H1 (cell line): ENCODE measurements at regions not wholly inside any gene's neighbourhood (a gene's known extent, or its start where the extent isn't known, plus 50 kb on each side); places are given as distances from the start of the nearest gene placed in this dataset.

Experiments
- CTCF ChIA-PET: fragments of 300-600 bp; sonication (Branson Sonifier 250); formaldehyde crosslinking; loops from one replicate; lab custom pipeline; 2021; ENCODE audit not compliant: partially characterized antibody; lab: Charles Lee
- POLR2A ChIA-PET: fragments of 300-600 bp; sonication (Branson Sonifier 250); formaldehyde crosslinking; loops from one replicate; lab custom pipeline; 2021; ENCODE audit warnings: inconsistent platforms; ENCODE audit not compliant: partially characterized antibody; lab: Charles Lee
- DNase-seq, 2 experiments: peaks; one replicate each; pipeline versions ENCODE4 v3.0.0 to v3.0.0-alpha.2; 2010 to 2022; ENCODE audit warnings: low spot score in 2 of 2, low read depth in 1 of 2, mixed read lengths in 1 of 2
- FAIRE-seq: peaks from 2 replicates; lab custom pipeline; 2011; peaks lifted over from hg19 to GRCh38; lab: Jason Lieb, UNC
- H2AFZ ChIP-seq: 2 replicates; pipeline ENCODE4 v1.8.1; 2012; ENCODE audit warnings: low read length, inconsistent platforms
- H2AK5ac ChIP-seq: 2 replicates; pipeline ENCODE4 v1.6.1; 2013; ENCODE audit warnings: low read depth, low read length
- H2BK120ac ChIP-seq: replicated peaks from 2 replicates; pipeline ENCODE3; 2013; ENCODE audit warnings: low read depth, low read length, inconsistent platforms
- H2BK12ac ChIP-seq: 2 replicates; pipeline ENCODE4 v1.6.1; 2013; ENCODE audit warnings: low read depth, low read length
- H2BK15ac ChIP-seq: 2 replicates; pipeline ENCODE4 v1.6.1; 2013; ENCODE audit warnings: low read length
- H2BK20ac ChIP-seq: 2 replicates; pipeline ENCODE4 v1.6.1; 2013; ENCODE audit warnings: low read length
- H2BK5ac ChIP-seq: 2 replicates; pipeline ENCODE4 v1.6.1; 2013; ENCODE audit warnings: low read depth, low read length
- H3K14ac ChIP-seq: 2 replicates; pipeline ENCODE4 v1.6.1; 2013; ENCODE audit warnings: inconsistent platforms; ENCODE audit not compliant: insufficient read length
- H3K18ac ChIP-seq: 2 replicates; pipeline ENCODE4 v1.6.1; 2013; ENCODE audit warnings: low read length; ENCODE audit errors: extremely low read depth
- H3K23ac ChIP-seq: 2 replicates; pipeline ENCODE4 v1.6.1; 2013; ENCODE audit warnings: inconsistent platforms; ENCODE audit not compliant: insufficient read length
- H3K23me2 ChIP-seq: 2 replicates; pipeline ENCODE4 v1.6.1; 2013; ENCODE audit warnings: low read depth, low read length
- H3K27ac ChIP-seq: 2 replicates; pipeline ENCODE4 v1.6.1; 2011; ENCODE audit warnings: low read depth, low read length, inconsistent platforms
- H3K27me3 ChIP-seq, 4 experiments: replicated peaks in 1 of 4; 1 replicate in 1 of 4; 2 replicates in 3 of 4; pipeline versions ENCODE4 v1.6.1 to v1.8.1; 2011 to 2013; ENCODE audit warnings: low read length in 3 of 4, mild to moderate bottlenecking in 3 of 4, inconsistent platforms in 2 of 4, mixed read lengths in 2 of 4, moderate library complexity in 1 of 4; ENCODE audit not compliant: control insufficient read depth in 3 of 4, insufficient read depth in 3 of 4; ENCODE audit errors: extremely low read depth in 1 of 4
- H3K36me3 ChIP-seq, 4 experiments: 2 replicates each; pipeline versions ENCODE4 v1.6.1 to v1.8.1; 2011 to 2013; ENCODE audit warnings: mild to moderate bottlenecking in 4 of 4, low read length in 3 of 4, moderate library complexity in 2 of 4, control low read depth in 1 of 4, inconsistent platforms in 1 of 4; ENCODE audit not compliant: insufficient read depth in 4 of 4, control insufficient read depth in 2 of 4
- H3K4ac ChIP-seq: replicated peaks from 2 replicates; pipeline ENCODE3; 2013; ENCODE audit warnings: low read length, low read depth, mixed read lengths, inconsistent platforms; ENCODE audit not compliant: insufficient read length
- H3K4me1 ChIP-seq, 4 experiments: replicated peaks in 1 of 4; 1 replicate in 1 of 4; 2 replicates in 3 of 4; pipeline versions ENCODE4 v1.6.1 to v1.8.1; 2011 to 2013; ENCODE audit warnings: low read length in 3 of 4, inconsistent platforms in 2 of 4, mixed read lengths in 1 of 4; ENCODE audit not compliant: insufficient read depth in 4 of 4, control insufficient read depth in 3 of 4
- H3K4me2 ChIP-seq, 2 experiments: 2 replicates each; pipeline versions ENCODE4 v1.6.1 to v1.8.1; 2011 to 2013; ENCODE audit warnings: low read depth in 2 of 2, low read length in 2 of 2, control low read depth in 1 of 2, inconsistent platforms in 1 of 2, mild to moderate bottlenecking in 1 of 2; ENCODE audit not compliant: insufficient read depth in 1 of 2
- H3K4me3 ChIP-seq, 4 experiments: fragments of 200-600, 300-600 bp in 1 of 4; sonication (generic), shearing (Covaris generic), sonication (Bioruptor Twin) in 1 of 4; 2 replicates each; pipeline versions ENCODE4 v1.5.1 to v1.8.1; 2011 to 2016; ENCODE audit warnings: low read length in 4 of 4, low read depth in 3 of 4, control low read depth in 2 of 4, inconsistent platforms in 2 of 4, mild to moderate bottlenecking in 2 of 4, mixed read lengths in 1 of 4, moderate library complexity in 1 of 4; ENCODE audit not compliant: insufficient read depth in 2 of 4; ENCODE audit errors: extremely low read depth in 1 of 4
- H3K56ac ChIP-seq: replicated peaks from 2 replicates; pipeline ENCODE3; 2013; ENCODE audit warnings: low read depth, mild to moderate bottlenecking, mixed read lengths, low read length, inconsistent platforms; ENCODE audit not compliant: insufficient read length
- H3K79me1 ChIP-seq: 2 replicates; pipeline ENCODE4 v1.6.1; 2013; ENCODE audit warnings: low read depth, low read length, control low read depth
- H3K79me2 ChIP-seq, 2 experiments: 2 replicates each; pipeline versions ENCODE4 v1.6.1 to v1.8.1; 2012 to 2013; ENCODE audit warnings: low read length in 2 of 2, mild to moderate bottlenecking in 2 of 2, inconsistent platforms in 1 of 2; ENCODE audit not compliant: insufficient read depth in 2 of 2, control insufficient read depth in 1 of 2
- H3K9ac ChIP-seq, 4 experiments: replicated peaks in 1 of 4; 1 replicate in 1 of 4; 2 replicates in 3 of 4; pipeline versions ENCODE4 v1.6.1 to v1.8.1; 2011 to 2013; ENCODE audit warnings: low read depth in 3 of 4, low read length in 3 of 4, control low read depth in 2 of 4, mild to moderate bottlenecking in 2 of 4, moderate library complexity in 2 of 4, inconsistent platforms in 1 of 4; ENCODE audit errors: extremely low read depth in 1 of 4
- H3K9me3 ChIP-seq, 2 experiments: 2 replicates each; pipeline versions ENCODE4 v1.6.1 to v1.8.1; 2012 to 2013; ENCODE audit warnings: mild to moderate bottlenecking in 2 of 2, moderate library complexity in 2 of 2, control low read depth in 1 of 2, inconsistent platforms in 1 of 2, low read depth in 1 of 2, low read length in 1 of 2, mixed read lengths in 1 of 2; ENCODE audit not compliant: insufficient read depth in 2 of 2
- H4K20me1 ChIP-seq, 2 experiments: replicated peaks in 1 of 2; 2 replicates each; pipeline versions ENCODE3 to v1.8.1; 2011 to 2013; ENCODE audit warnings: inconsistent platforms in 2 of 2, low read length in 2 of 2, mild to moderate bottlenecking in 1 of 2; ENCODE audit not compliant: insufficient read depth in 2 of 2, control insufficient read depth in 1 of 2
- H4K5ac ChIP-seq: 2 replicates; pipeline ENCODE4 v1.6.1; 2013; ENCODE audit warnings: low read length, low read depth, mixed read lengths, inconsistent platforms; ENCODE audit not compliant: insufficient read length
- H4K8ac ChIP-seq: 2 replicates; pipeline ENCODE4 v1.8.0; 2013; ENCODE audit warnings: mild to moderate bottlenecking, moderate library complexity, low read length, inconsistent platforms; ENCODE audit not compliant: insufficient read depth; ENCODE audit errors: extremely low read depth
- H4K91ac ChIP-seq: replicated peaks from 2 replicates; pipeline ENCODE3; 2013; ENCODE audit warnings: low read length, mixed read lengths, inconsistent platforms; ENCODE audit not compliant: insufficient read length
- SP1 ChIP-seq: IDR thresholded peaks from 2 replicates; pipeline ENCODE4 v1.6.1; 2011; ENCODE audit warnings: low read depth, low read length
- ZNF274 ChIP-seq: IDR thresholded peaks from 2 replicates; pipeline ENCODE4 v1.7.0; 2012; ENCODE audit warnings: low read length, borderline replicate concordance; ENCODE audit errors: extremely low read depth
- WGBS, 2 experiments: shearing (Covaris generic) in 1 of 2; methylation state at CpG; one replicate each; pipeline versions ENCODE4 v1.1.6 to v1.1.7; 2013 to 2015; ENCODE audit warnings: low lambda C conversion rate in 2 of 2, mixed read lengths in 2 of 2, inconsistent platforms in 1 of 2, low coverage in 1 of 2, missing lambda C conversion rate in 1 of 2; ENCODE audit not compliant: insufficient replicate concordance in 2 of 2, insufficient coverage in 1 of 2, insufficient read length in 1 of 2; ENCODE audit errors: extremely low coverage in 1 of 2, missing lambda C conversion rate in 1 of 2; 5-methylcytosine and 5-hydroxymethylcytosine counted together

DNA sequence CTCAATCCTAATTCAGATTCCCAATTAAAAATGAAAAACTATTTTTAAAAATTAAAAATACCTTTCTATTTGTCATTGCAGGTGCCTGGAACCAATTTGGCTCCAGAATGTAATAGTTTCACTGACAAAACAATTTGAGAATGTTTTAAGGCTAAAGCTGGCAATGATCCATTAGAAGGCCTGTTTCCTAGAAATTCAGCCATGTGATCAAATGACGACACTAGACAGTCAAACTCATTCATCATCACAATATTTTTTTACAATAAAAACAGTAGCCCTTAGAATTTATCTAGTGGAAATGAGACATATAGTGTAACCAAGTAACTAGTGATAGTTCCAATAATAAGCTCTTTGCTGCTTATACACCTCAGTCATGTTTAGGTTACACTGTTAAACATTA is 75.4 kb upstream of the MAP3K1 start:
- Histone ChIP-seq H2AK5ac (no peak overlapping the region), H3K23me2 (no peaks in the 10 kb centered on the region)
- TF ChIP-seq SP1 (no peak), ZNF274 (no peak)
- TF ChIP-seq, all 59 proteins: peak for 0
- H3K4me3 ChIP-seq: no peak overlapping the region
- FAIRE-seq (no peak), DNase-seq (no peak)
- H3K4me2 ChIP-seq: no peak overlapping the region
- no peak overlapping the region for H2BK5ac ChIP-seq
- WGBS, 2 experiments: 96% methylated on average over 1 of the region's 1 CpG; no CpG with 5 or more reads in 1 of the 2 experiments
- H3K79me1 ChIP-seq: no peaks in the 10 kb centered on the region
- no peak overlapping the region for H3K14ac ChIP-seq
- H2BK12ac ChIP-seq: no peak overlapping the region
- POLR2A ChIA-PET: no interaction called here
- H3K9me3 ChIP-seq: no peaks in the 10 kb centered on the region
- no peak overlapping the region for H3K56ac ChIP-seq
- H3K4ac ChIP-seq: no peak overlapping the region
- no peaks in the 10 kb centered on the region for H3K79me2 ChIP-seq
- H4K20me1 ChIP-seq: no peaks in the 10 kb centered on the region
- CTCF ChIA-PET: no interaction called here
- H3K4me1 ChIP-seq: no peaks in the 10 kb centered on the region
- no peak overlapping the region for H4K5ac ChIP-seq
- no peaks in the 10 kb centered on the region for H3K27me3 ChIP-seq
- no peak overlapping the region for H3K27ac ChIP-seq
- no peak overlapping the region for H2BK120ac ChIP-seq
- H4K8ac ChIP-seq: no peak overlapping the region
- H3K23ac ChIP-seq: no peak overlapping the region
- no peak overlapping the region for H2AFZ ChIP-seq
- no peak overlapping the region for H4K91ac ChIP-seq
- H2BK15ac ChIP-seq: no peak overlapping the region
- no peak overlapping the region for H2BK20ac ChIP-seq
- no peaks in the 10 kb centered on the region for H3K36me3 ChIP-seq
- no peak overlapping the region for H3K18ac ChIP-seq
- H3K9ac ChIP-seq: no peak overlapping the region
